K562 (cell line): ENCODE measurements at regions not wholly inside any gene's neighbourhood (a gene's known extent, or its start where the extent isn't known, plus 50 kb on each side); places are given as distances from the start of the nearest gene placed in this dataset.

Source experiments
- ATAC-seq: fragments of 200-7000 bp; cut with Tn5 transposase; 3 replicates; pipeline ENCODE4 v1.9.1; 2020; ENCODE audit warnings: moderate library complexity
- BruUV-seq: library from RNA; stranded (reverse); fragments of 400-500 nt; replicated peaks from 2 replicates; lab custom pipeline; 2021; lab: Mats Ljungman, UMichigan
- CTCF ChIA-PET: fragments of 300-600 bp; formaldehyde crosslinking; extraction: SDS; loops from one replicate; lab custom pipeline; 2021; ENCODE audit warnings: low intra/inter-chr PET ratio; lab: Yijun Ruan, JAX
- POLR2A ChIA-PET: fragments of 300-600, 350-650 bp; sonication (Branson Sonifier 250); formaldehyde crosslinking; extraction: SDS; loops from one replicate; lab custom pipeline; 2021; ENCODE audit warnings: antibody characterized with exemption, inconsistent platforms; lab: Yijun Ruan, JAX
- DNase-seq, 4 experiments: peaks; one replicate each; pipeline versions ENCODE4 v3.0.0 to v3.0.0-alpha.2; 2011 to 2018; ENCODE audit warnings: low spot score in 3 of 4, mixed read lengths in 3 of 4; ENCODE audit errors: extremely low read depth in 1 of 4
- FAIRE-seq: peaks from 2 replicates; lab custom pipeline; 2011; peaks lifted over from hg19 to GRCh38; lab: Jason Lieb, UNC
- H2AFZ ChIP-seq: 2 replicates; pipeline ENCODE4 v1.6.0; 2011; ENCODE audit warnings: low read depth, low read length, control low read depth, inconsistent platforms
- H3K27ac ChIP-seq: fragments of 200-600 bp; 3 replicates; pipeline ENCODE4 v1.8.0; 2011; ENCODE audit warnings: low read depth, mild to moderate bottlenecking, control low read depth, inconsistent platforms, low read length, moderate library complexity, mixed read lengths; ENCODE audit errors: extremely low read depth
- H3K27me3 ChIP-seq, 2 experiments: fragments of 300-600 bp in 1 of 2; 2 replicates in 1 of 2; 3 replicates in 1 of 2; pipeline versions ENCODE4 v1.6.0 to v1.8.0; 2011; ENCODE audit warnings: inconsistent platforms in 2 of 2, low read length in 2 of 2, mild to moderate bottlenecking in 1 of 2, mixed read lengths in 1 of 2, moderate library complexity in 1 of 2; ENCODE audit not compliant: control insufficient read depth in 2 of 2, insufficient read depth in 2 of 2
- H3K36me3 ChIP-seq: fragments of 300-600 bp; 3 replicates; pipeline ENCODE4 v1.8.0; 2011; ENCODE audit warnings: mild to moderate bottlenecking, low read length, inconsistent platforms; ENCODE audit not compliant: control insufficient read depth, insufficient read depth
- H3K4me1 ChIP-seq, 2 experiments: fragments of 200-600 bp in 1 of 2; replicated peaks in 1 of 2; 2 replicates in 1 of 2; 3 replicates in 1 of 2; pipeline versions ENCODE4 v1.5.1 to v1.8.0; 2011; ENCODE audit warnings: inconsistent platforms in 2 of 2, low read length in 2 of 2, mild to moderate bottlenecking in 1 of 2, mixed read lengths in 1 of 2, moderate library complexity in 1 of 2; ENCODE audit not compliant: control insufficient read depth in 2 of 2, insufficient read depth in 2 of 2
- H3K4me2 ChIP-seq: 2 replicates; pipeline ENCODE4 v1.6.1; 2011; ENCODE audit warnings: low read length, control low read depth, inconsistent platforms, mixed read lengths; ENCODE audit not compliant: insufficient read depth
- H3K4me3 ChIP-seq: fragments of 200-600 bp; sonication (generic), shearing (Covaris generic); 2 replicates; pipeline ENCODE4 v1.5.1; 2016; ENCODE audit warnings: control low read depth, inconsistent platforms
- H3K79me2 ChIP-seq: fragments of 200-600 bp; 3 replicates; pipeline ENCODE4 v1.8.0; 2011; ENCODE audit warnings: low read length, inconsistent platforms; ENCODE audit not compliant: control insufficient read depth, insufficient read depth
- H3K9ac ChIP-seq, 2 experiments: 2 replicates each; pipeline versions ENCODE4 v1.6.0 to v1.6.1; 2011; ENCODE audit warnings: low read depth in 2 of 2, low read length in 2 of 2, control low read depth in 1 of 2, inconsistent platforms in 1 of 2, mild to moderate bottlenecking in 1 of 2, mixed read lengths in 1 of 2; ENCODE audit not compliant: insufficient read depth in 1 of 2
- H3K9me1 ChIP-seq: one replicate; pipeline ENCODE4 v1.6.0; 2011; ENCODE audit warnings: inconsistent platforms, mild to moderate bottlenecking, low read length, moderate library complexity; ENCODE audit not compliant: control insufficient read depth, insufficient read depth
- H3K9me3 ChIP-seq: replicated peaks from 2 replicates; pipeline ENCODE4 v1.5.1; 2011; ENCODE audit warnings: low read depth, low read length, inconsistent platforms; ENCODE audit not compliant: control insufficient read depth, insufficient read depth
- H4K20me1 ChIP-seq: replicated peaks from 2 replicates; pipeline ENCODE4 v1.6.1; 2011; ENCODE audit warnings: low read length, inconsistent platforms, mixed read lengths; ENCODE audit not compliant: control insufficient read depth, insufficient read depth
- AFF1 ChIP-seq, 2 experiments: fragments of 450-650 bp; IDR thresholded peaks; 2 replicates each; pipeline ENCODE4 v1.6.1; 2018; ENCODE audit warnings: mild to moderate bottlenecking in 2 of 2, low read depth in 1 of 2; ENCODE audit not compliant: partially characterized antibody in 2 of 2
- HMG20B ChIP-seq: fragments of 250-450 bp; sonication (Bioruptor Pico); IDR thresholded peaks from 2 replicates; pipeline ENCODE4 v1.5.0; 2021; ENCODE audit warnings: mild to moderate bottlenecking
- KAT7 ChIP-seq: sonication (generic); formaldehyde crosslinking; IDR thresholded peaks from 2 replicates; pipeline ENCODE4 v1.8.0; 2022; ENCODE audit warnings: missing genetic modification reagents, mild to moderate bottlenecking, borderline replicate concordance
- LEF1 ChIP-seq: fragments of 450-650 bp; IDR thresholded peaks from 2 replicates; pipeline ENCODE4 v1.6.1; 2016; ENCODE audit warnings: mild to moderate bottlenecking
- MAFK ChIP-seq: IDR thresholded peaks from 2 replicates; pipeline ENCODE4 v1.6.1; 2011; ENCODE audit warnings: low read length, improper control_type of control experiment
- SMAD1 ChIP-seq: fragments of 150-350 bp; IDR thresholded peaks from 2 replicates; pipeline ENCODE4 v1.6.1; 2014; ENCODE audit warnings: low read length, low read depth; ENCODE audit not compliant: partially characterized antibody
- STAT5B ChIP-seq: fragments of 250-450 bp; sonication (Bioruptor Pico); IDR thresholded peaks from 2 replicates; pipeline ENCODE4 v1.8.0; 2021; ENCODE audit warnings: mild to moderate bottlenecking, inconsistent platforms
- ZNF146 ChIP-seq: IDR thresholded peaks from one replicate; pipeline ENCODE4 v1.6.1; 2018; ENCODE audit warnings: missing compliant biosample characterization; ENCODE audit not compliant: unreplicated experiment
- ZNF174 ChIP-seq: fragments of 250-450 bp; sonication (Bioruptor Pico); IDR thresholded peaks from 2 replicates; pipeline ENCODE4 v1.4.0; 2020; ENCODE audit warnings: mild to moderate bottlenecking
- ZNF23 ChIP-seq: fragments of 250-450 bp; sonication (Bioruptor Pico); IDR thresholded peaks from 2 replicates; pipeline ENCODE4 v1.4.0; 2020; ENCODE audit warnings: mild to moderate bottlenecking
- ZNF57 ChIP-seq: fragments of 450-650 bp; formaldehyde crosslinking; IDR thresholded peaks from 2 replicates; pipeline ENCODE4 v1.4.0; 2020; ENCODE audit warnings: mild to moderate bottlenecking, moderate library complexity
- WGBS: fragments of 100-300 bp; shearing (Covaris generic); methylation state at CpG from one replicate; pipeline ENCODE4 v1.1.6; 2016; ENCODE audit warnings: low coverage, mixed read lengths; ENCODE audit not compliant: insufficient coverage; ENCODE audit errors: missing lambda C conversion rate; 5-methylcytosine and 5-hydroxymethylcytosine counted together
- in situ Hi-C: fragments of 300-500 bp; cut with MboI; formaldehyde crosslinking; loops from 4 replicates; pipeline ENCODE4 v1.15.0; 2018; ENCODE audit warnings: inconsistent platforms, mixed read lengths
- intact Hi-C: fragments of 100-400 bp; cut with micrococcal nuclease; formaldehyde crosslinking; loops from 2 replicates; pipeline ENCODE4 v1.14.2; 2022
- TF ChIP-seq, protein P1 (sequence below): sonication (generic); formaldehyde crosslinking; IDR thresholded peaks from 2 replicates; pipeline ENCODE4 v1.8.1; 2023; ENCODE audit warnings: mild to moderate bottlenecking, missing genetic modification reagents, moderate library complexity
- TF ChIP-seq, protein P2 (sequence below): fragments of 250-450 bp; sonication (Bioruptor Pico); IDR thresholded peaks from 2 replicates; pipeline ENCODE4 v1.5.0; 2021
- TF ChIP-seq, protein P3 (sequence below): fragments of 250-450 bp; sonication (Bioruptor Pico); IDR thresholded peaks from 2 replicates; pipeline ENCODE4 v1.4.0; 2020; ENCODE audit warnings: borderline replicate concordance

DNA sequence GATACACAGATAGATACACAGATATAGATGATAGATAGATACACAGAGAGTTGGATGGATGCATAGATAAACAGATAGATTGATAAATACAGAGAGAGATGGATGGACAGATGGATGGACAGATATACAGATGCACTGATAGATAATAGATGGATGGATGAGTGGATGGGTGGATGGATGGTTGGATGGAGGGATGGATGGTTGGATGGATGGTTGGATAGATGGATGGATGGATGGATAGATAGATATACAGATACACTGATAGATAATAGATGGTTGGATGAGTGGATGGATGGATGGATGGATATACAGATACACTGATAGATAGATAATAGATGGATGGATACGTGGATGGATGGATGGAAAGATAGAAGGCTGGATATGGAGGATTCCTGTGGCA is 290.0 kb upstream of the SHH start:
- H3K9ac ChIP-seq = no peak overlapping the region
- no peaks in the 10 kb centered on the region for H3K9me3 ChIP-seq
- BruUV-seq = no TSS peak
- H3K27ac ChIP-seq = no peak overlapping the region
- peaks cover 17 to 54% of the 10 kb centered on the region in 2 experiments; a peak in 4 of 5 replicates for H3K27me3 ChIP-seq
- no peaks in the 10 kb centered on the region for H3K79me2 ChIP-seq
- CTCF ChIA-PET = no interaction called here
- no peak overlapping the region for H2AFZ ChIP-seq
- in situ Hi-C loops = no loop called here
- POLR2A ChIA-PET = no interaction called here
- DNase-seq (no peak), ATAC-seq (no peak), FAIRE-seq (no peak)
- no peaks in the 10 kb centered on the region for H3K9me1 ChIP-seq
- WGBS = 0% methylated on average over 1 of the region's 1 CpG
- no peaks in the 10 kb centered on the region for H4K20me1 ChIP-seq
- H3K4me1 ChIP-seq = peaks cover 0 to 6% of the 10 kb centered on the region in 2 experiments; a peak in 1 of 5 replicates
- no peak overlapping the region for H3K4me2 ChIP-seq
- no peak overlapping the region for H3K4me3 ChIP-seq
- TF ChIP-seq ZNF146 (CRISPR knock-in tag) (no peak), SMAD1 (no peak), LEF1 (no peak), KAT7 (no peak), AFF1 (IDR thresholded peaks at IDR 0.05; ENCODE audit: low read depth in 1 of 2, partially characterized antibody in 2 of 2) (no peak), HMG20B (no peak), STAT5B (CRISPR knock-in tag) (no peak), MAFK (no peak), ZNF174 (no peak), ZNF23 (CRISPR knock-in tag) (no peak), ZNF57 (CRISPR knock-in tag) (no peak)
- TF ChIP-seq, protein P1, sequence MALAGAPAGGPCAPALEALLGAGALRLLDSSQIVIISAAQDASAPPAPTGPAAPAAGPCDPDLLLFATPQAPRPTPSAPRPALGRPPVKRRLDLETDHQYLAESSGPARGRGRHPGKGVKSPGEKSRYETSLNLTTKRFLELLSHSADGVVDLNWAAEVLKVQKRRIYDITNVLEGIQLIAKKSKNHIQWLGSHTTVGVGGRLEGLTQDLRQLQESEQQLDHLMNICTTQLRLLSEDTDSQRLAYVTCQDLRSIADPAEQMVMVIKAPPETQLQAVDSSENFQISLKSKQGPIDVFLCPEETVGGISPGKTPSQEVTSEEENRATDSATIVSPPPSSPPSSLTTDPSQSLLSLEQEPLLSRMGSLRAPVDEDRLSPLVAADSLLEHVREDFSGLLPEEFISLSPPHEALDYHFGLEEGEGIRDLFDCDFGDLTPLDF = no peak
- TF ChIP-seq, protein P2, sequence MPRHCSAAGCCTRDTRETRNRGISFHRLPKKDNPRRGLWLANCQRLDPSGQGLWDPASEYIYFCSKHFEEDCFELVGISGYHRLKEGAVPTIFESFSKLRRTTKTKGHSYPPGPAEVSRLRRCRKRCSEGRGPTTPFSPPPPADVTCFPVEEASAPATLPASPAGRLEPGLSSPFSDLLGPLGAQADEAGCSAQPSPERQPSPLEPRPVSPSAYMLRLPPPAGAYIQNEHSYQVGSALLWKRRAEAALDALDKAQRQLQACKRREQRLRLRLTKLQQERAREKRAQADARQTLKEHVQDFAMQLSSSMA (CRISPR knock-in tag) = no peak
- TF ChIP-seq, protein P3, sequence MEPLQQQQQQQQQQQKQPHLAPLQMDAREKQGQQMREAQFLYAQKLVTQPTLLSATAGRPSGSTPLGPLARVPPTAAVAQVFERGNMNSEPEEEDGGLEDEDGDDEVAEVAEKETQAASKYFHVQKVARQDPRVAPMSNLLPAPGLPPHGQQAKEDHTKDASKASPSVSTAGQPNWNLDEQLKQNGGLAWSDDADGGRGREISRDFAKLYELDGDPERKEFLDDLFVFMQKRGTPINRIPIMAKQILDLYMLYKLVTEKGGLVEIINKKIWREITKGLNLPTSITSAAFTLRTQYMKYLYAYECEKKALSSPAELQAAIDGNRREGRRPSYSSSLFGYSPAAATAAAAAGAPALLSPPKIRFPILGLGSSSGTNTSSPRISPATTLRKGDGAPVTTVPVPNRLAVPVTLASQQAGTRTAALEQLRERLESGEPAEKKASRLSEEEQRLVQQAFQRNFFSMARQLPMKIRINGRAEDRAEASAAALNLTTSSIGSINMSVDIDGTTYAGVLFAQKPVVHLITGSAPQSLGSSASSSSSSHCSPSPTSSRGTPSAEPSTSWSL = no peak
- no peaks in the 10 kb centered on the region for H3K36me3 ChIP-seq
- intact Hi-C loops = no loop called here
